Nucleus accumbens (tissue), 56 donors: ENCODE measurements at regions not wholly inside any gene's neighbourhood (a gene's known extent, or its start where the extent isn't known, plus 50 kb on each side); places are given as distances from the start of the nearest gene placed in this dataset.

Source experiments
- DNase-seq, 56 donors: peaks; one replicate each; lab custom pipeline; 2025; lab: John Stamatoyannopoulos, UW

- no peak for DNase-seq
Measured at GRCh38 chr9:119095072-119095471, 274.2 kb downstream of the BRINP1 start.

GRCh38 chr9:119101048-119101447 is 268.2 kb downstream of the BRINP1 start:
- DNase-seq, result no peak

- DNase-seq, result no peak
Measured at GRCh38 chr9:119114681-119115080, 254.6 kb downstream of the BRINP1 start.
